ENCODE measurements at regions not wholly inside any gene's neighbourhood (a gene's known extent, or its start where the extent isn't known, plus 50 kb on each side); places are given as distances from the start of the nearest gene placed in this dataset.

GRCh38 chr1:54497338-54497737, 50.7 kb upstream of the ACOT11 start:
- peak; percentile 39 for DNase-seq

- no peak for DNase-seq
Measured at GRCh38 chr1:54495954-54496353, 52.1 kb upstream of the ACOT11 start.

- no peak for DNase-seq
Measured at GRCh38 chr1:54493608-54494007, 54.4 kb upstream of the ACOT11 start.

- no peak for DNase-seq
Measured at GRCh38 chr1:54490361-54491248, 57.4 kb upstream of the ACOT11 start.

GRCh38 chr1:54489627-54490250, 58.3 kb upstream of the ACOT11 start:
- DNase-seq: no peak

GRCh38 chr1:54488779-54489626, 59.0 kb upstream of the ACOT11 start:
- peak; percentile 28 for DNase-seq

GRCh38 chr1:54488065-54488750, 59.8 kb upstream of the ACOT11 start:
- DNase-seq: peak; percentile 65

- no peak for DNase-seq
Measured at GRCh38 chr1:54487571-54488050, 60.4 kb upstream of the ACOT11 start.

- DNase-seq: no peak
Measured at GRCh38 chr1:54486907-54487306, 61.1 kb upstream of the ACOT11 start.

GRCh38 chr1:54485416-54485815, 62.6 kb upstream of the ACOT11 start:
- no peak for DNase-seq

GRCh38 chr1:54483875-54484437, 64.1 kb upstream of the ACOT11 start:
- no peak for DNase-seq

- no peak for DNase-seq
Measured at GRCh38 chr1:54481201-54481884, 66.7 kb upstream of the ACOT11 start.

- DNase-seq: no peak
Measured at GRCh38 chr1:54480525-54480848, 67.5 kb upstream of the ACOT11 start.

- DNase-seq: no peak
Measured at GRCh38 chr1:54479841-54480524, 68.0 kb upstream of the ACOT11 start.

- no peak for DNase-seq
Measured at GRCh38 chr1:54479251-54479650, 68.8 kb upstream of the ACOT11 start.

GRCh38 chr1:54477153-54477561, 70.9 kb upstream of the ACOT11 start:
- no peak for DNase-seq

GRCh38 chr1:54476530-54477109, 70.4 kb upstream of the SSBP3 start:
- no peak for DNase-seq

- DNase-seq: no peak
Measured at GRCh38 chr1:54475946-54476516, 69.8 kb upstream of the SSBP3 start.

GRCh38 chr1:54475357-54475881, 69.2 kb upstream of the SSBP3 start:
- DNase-seq: no peak
